H7 (cell line): ENCODE measurements at regions not wholly inside any gene's neighbourhood (a gene's known extent, or its start where the extent isn't known, plus 50 kb on each side); places are given as distances from the start of the nearest gene placed in this dataset.

Experiments used
- DNase-seq: peaks from one replicate; pipeline ENCODE4 v3.0.0; 2012
- H3K27me3 ChIP-seq: 2 replicates; pipeline ENCODE4 v1.6.0; 2011; ENCODE audit warnings: mild to moderate bottlenecking, low read length; ENCODE audit not compliant: control insufficient read depth, insufficient read depth
- H3K36me3 ChIP-seq: replicated peaks from 2 replicates; pipeline ENCODE4 v1.5.1; 2011; ENCODE audit warnings: low read length; ENCODE audit not compliant: control insufficient read depth, insufficient read depth
- H3K4me3 ChIP-seq: 2 replicates; pipeline ENCODE4 v1.5.1; 2011; ENCODE audit warnings: low read depth, mild to moderate bottlenecking, control low read depth, low read length, moderate library complexity; ENCODE audit not compliant: insufficient read depth

DNA sequence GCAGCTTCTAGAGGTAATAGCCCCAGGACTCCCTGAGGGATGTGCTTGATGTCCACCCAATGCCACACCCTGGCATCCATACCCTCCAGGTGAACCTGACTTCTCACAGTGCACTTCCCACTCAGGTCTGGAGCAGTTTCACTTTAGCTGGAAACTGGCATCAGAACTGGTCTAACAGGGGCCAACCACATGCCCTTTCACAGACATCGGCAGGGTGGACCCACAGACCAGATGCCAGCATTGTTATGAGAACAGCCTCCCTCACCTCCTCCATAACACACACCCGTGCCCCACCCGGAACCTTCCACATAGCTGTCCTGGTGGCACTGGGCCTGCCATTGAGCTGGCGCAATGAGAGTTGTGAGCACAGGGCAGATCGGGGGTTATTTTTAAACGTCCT lies 77.4 kb upstream of the GPR12 start:
- Histone ChIP-seq H3K4me3 (no peak overlapping the region), H3K27me3 (no peaks in the 10 kb centered on the region; the same call in 1 of the 2 replicates), H3K36me3 (no peaks in the 10 kb centered on the region)
- DNase-seq: no peak

DNA sequence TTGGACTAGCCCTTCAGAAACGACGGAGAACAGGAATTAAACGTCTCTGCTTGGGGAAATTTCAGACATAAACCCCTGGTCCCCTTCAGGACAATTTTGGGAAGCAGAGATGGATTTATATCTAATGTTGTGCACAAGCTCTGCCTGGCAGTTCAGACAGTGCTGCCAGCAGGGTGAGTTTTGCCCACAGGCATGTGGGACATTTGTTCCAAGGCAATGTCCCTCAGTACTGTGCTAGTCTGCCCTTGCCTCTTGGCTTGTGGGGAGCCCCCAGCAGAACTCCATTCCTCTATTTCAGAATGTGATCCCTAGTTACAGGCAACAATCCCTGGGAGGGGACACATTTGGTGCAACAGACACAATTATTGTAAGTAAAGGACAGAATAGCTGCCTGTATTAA lies 76.5 kb upstream of the GPR12 start:
- no peak for DNase-seq
- Histone ChIP-seq H3K27me3 (no peaks in the 10 kb centered on the region; the same call in 1 of the 2 replicates), H3K36me3 (no peaks in the 10 kb centered on the region), H3K4me3 (no peak overlapping the region)

DNA sequence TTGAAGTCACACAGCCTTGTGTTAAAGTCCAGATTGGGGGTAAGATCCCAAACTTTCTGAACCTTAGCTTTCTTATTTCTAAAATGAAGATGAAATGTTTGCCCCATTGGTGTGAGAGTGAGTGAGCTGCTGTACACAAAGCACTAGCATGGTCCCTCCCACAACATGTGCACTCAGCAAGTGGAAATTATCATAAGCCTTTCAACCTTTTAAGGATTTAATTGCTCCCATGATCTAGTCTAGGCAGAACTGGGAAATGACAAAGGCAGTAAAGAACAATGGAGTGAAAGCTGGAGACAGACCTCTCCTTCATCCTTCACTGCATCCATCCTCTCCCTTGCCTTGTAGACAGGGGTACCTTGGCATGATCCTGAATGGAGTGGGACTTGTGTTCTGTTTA lies 76.0 kb upstream of the GPR12 start:
- H3K36me3 ChIP-seq: no peaks in the 10 kb centered on the region
- no peaks in the 10 kb centered on the region; the same call in 1 of the 2 replicates for H3K27me3 ChIP-seq
- DNase-seq: no peak
- no peak overlapping the region for H3K4me3 ChIP-seq

DNA sequence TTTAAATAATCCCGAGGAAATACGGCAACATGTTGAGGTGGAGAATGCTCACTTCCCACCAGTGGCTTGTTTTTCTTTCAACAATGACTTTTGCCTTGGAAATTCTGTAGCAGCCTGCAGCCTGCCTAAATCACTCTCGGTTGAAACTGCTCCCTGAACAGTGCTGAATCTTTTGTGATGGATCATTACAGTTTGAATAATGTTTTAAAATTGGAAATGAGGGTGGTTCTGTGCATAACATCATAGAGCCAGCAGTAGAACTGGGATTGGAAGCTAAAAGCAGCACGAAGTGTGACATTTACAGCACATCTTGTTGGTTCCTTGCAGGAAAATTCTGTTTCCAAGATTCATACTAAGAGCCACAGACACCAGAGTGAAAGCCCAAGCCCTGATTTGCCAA lies 74.1 kb upstream of the GPR12 start:
- DNase-seq: no peak
- Histone ChIP-seq H3K4me3 (no peak overlapping the region), H3K27me3 (no peaks in the 10 kb centered on the region; the same call in 1 of the 2 replicates), H3K36me3 (no peaks in the 10 kb centered on the region)

DNA sequence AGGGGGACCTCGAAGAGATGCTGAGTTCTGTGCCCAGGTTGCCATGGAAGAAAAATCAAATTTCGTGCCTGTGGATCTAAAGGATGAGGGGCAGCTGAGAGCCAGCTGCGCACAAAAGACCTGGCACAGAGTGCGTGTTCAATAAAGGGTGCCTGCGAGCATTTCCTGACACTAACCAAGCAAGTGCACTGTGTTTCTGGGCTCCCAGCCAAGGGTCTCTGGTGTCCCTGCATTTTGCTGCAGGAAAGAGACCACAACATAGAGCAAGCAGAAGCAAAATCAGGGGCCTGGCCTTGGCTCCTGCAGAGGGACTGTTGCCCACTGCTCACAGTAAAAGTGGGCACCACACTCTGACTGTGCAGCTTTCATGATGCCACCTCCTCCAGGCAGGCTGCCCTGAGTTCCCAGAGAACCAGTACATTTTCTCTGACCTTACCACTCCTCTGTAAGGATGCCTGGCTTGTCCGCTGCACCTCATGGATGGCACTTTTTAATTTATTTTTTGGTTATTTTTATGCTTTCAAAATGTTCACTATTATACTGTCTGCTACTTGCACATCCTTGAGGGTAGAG lies 70.8 kb upstream of the GPR12 start:
- DNase-seq: no peak
- no peaks in the 10 kb centered on the region for H3K36me3 ChIP-seq

DNA sequence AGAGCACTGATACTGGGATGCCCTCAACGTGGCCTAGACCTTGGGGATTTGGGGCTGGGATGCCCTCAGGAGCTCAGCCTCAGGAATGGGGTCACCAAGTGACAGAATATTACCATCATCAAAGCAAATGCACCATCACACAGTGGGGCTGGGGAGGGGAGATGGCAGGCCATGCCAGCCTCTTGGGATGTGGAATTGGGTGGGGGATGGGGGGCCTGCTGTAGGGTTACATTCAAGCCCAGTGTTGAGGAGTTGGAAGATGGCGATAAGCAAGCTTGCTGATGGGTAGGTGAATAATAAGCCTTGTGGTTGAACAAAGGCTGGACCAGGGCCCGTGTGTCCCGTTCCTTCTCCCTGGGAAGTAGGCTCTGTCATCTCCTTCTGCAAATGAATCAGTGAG lies 69.1 kb upstream of the GPR12 start:
- no peak overlapping the region for H3K4me3 ChIP-seq
- H3K36me3 ChIP-seq: no peaks in the 10 kb centered on the region
- no peaks in the 10 kb centered on the region for H3K27me3 ChIP-seq
- DNase-seq: no peak

More for the DNA sequence above, 70.8 kb upstream of the GPR12 start:
- Histone ChIP-seq H3K4me3 (no peak overlapping the region), H3K27me3 (no peaks in the 10 kb centered on the region)

DNA sequence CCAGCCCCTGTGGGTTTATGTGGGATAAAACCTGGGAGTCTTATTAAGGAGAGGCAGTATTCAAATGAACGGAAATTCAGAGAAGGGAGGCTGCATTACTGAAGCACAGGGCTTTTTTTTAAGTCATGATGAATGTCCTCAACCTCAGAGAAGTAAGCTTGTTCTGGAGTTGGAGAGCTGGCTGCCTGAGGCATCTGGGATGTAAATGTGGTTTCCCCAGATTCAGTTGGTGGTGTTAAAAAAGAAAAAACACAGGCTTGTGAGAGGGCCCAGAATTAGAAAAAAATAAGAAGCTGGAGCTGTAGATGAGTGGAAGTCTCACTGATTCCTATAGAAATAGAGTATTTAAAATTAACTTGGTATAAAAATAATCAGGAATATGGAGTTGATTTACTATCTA lies 64.0 kb upstream of the GPR12 start:
- H3K36me3 ChIP-seq: no peaks in the 10 kb centered on the region
- DNase-seq: no peak
- no peak overlapping the region for H3K4me3 ChIP-seq
- H3K27me3 ChIP-seq: no peaks in the 10 kb centered on the region

DNA sequence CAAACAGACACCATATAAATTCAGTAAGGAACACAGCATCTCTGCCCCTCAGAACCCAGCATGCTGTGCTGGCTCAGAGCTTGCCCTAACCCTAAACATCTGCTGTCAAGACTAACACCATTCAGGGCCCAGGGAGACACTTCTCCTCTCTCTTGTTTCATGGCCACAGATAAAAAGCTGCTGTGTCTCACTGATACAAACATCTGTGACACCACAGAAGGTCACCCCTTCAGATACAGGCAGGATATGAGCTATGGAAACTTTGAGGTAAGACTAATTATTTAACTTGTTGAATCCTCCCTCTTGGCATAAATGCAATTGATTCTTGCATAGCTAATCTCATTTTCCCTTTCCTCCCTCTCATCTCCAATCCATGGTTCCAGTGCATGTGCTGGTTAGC lies 61.6 kb upstream of the GPR12 start:
- Histone ChIP-seq H3K27me3 (no peaks in the 10 kb centered on the region), H3K4me3 (no peak overlapping the region), H3K36me3 (no peaks in the 10 kb centered on the region)
- DNase-seq: no peak

DNA sequence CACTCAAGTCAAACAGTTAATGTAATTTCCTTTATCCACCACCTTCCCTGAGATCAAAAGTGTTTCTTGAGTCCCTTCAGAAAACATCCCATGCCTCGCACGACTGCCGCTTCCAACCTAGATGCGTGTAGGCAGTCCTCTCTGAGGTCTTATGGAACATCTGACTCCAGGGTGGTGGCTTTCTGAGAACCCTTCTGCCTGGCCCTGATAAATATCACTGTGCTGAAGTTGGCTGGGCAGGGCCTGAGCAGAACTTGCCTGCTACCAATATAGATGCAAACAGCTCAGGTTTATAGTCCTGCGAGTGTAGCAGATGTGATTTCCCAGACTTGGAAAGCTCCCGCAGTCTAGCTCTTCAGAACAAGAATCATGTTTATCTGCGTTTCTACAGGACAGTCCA lies 61.1 kb upstream of the GPR12 start:
- Histone ChIP-seq H3K27me3 (no peaks in the 10 kb centered on the region), H3K4me3 (no peak overlapping the region), H3K36me3 (no peaks in the 10 kb centered on the region)
- no peak for DNase-seq

DNA sequence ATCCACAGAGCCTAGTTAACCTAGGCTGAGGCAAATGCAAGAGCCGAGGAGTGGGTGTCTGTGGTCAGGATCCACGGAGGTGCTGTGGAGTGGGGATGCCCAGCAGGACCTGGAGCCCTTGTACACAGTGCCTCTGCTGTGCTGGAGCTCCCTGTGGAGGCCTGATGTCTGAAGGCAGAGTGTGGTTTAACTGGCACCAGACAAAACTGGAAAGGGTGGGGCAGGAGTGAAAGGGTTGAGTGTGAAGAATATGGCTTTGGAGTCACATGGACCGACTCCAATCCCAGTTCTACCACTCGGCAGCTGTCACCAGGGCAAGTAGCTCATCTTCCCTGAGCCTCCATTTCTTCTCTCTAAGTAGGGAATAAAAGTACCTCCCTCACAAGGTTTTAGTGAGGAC lies 60.3 kb upstream of the GPR12 start:
- Histone ChIP-seq H3K36me3 (no peaks in the 10 kb centered on the region), H3K4me3 (no peak overlapping the region), H3K27me3 (no peaks in the 10 kb centered on the region)
- no peak for DNase-seq

DNA sequence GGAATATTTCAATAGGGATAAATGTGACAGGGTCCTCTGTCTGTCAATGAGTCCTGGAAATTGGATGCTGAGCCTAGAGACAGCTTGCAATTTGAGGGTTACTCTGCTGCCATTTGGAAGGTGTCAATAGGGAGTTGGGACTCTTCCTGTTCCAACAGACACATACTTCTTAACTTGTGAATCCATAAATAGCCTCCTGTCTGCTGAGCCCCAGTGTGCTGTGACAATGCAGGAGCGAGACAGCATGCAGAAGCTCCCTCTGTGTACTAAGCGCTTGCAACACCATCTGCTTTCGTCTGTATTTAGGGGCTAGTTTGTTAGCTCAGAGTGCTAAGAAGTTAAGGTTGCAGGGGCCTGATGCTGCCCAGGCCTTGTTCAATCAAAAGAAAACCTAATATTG lies 58.5 kb upstream of the GPR12 start:
- Histone ChIP-seq H3K36me3 (no peaks in the 10 kb centered on the region), H3K27me3 (no peaks in the 10 kb centered on the region), H3K4me3 (no peak overlapping the region)
- no peak for DNase-seq

DNA sequence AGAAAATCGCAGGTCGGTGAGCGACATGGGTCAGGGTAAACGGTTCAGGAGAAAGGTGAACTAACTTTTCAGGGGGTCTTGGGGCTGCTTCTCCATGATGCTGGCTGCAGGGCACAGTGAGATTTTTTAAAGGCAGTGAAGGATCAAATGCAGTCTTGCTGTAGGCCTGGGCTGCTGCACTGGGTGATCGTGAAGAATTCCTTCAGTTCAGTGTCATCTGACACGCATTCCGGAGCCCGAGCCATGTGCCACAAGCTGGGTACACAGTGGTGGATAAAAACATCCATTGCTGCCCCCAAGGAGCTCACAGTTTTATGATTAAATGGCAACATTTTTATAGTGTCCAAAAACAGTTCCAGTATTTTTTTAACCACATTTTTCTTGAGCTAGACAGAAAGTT lies 56.3 kb upstream of the GPR12 start:
- H3K4me3 ChIP-seq: no peak overlapping the region
- no peaks in the 10 kb centered on the region for H3K36me3 ChIP-seq
- no peak for DNase-seq
- no peaks in the 10 kb centered on the region for H3K27me3 ChIP-seq

DNA sequence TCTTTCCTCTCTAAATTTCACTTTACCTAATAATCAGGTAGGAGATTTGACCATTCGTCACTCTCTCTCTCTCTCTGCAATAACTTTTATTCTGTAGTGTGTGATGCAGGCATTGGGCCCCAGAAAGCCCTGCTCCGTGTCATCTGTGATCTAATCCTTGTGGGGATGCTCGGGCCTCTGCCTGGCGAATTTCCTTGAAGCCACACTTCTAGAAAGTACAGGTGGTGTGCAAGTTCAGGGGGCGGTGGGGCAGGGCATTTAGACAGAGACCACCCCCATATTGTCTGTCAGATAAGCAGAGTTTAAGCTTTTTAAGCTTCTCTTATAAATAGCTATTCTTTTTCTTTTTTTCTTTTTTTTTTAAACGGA lies 53.4 kb upstream of the GPR12 start:
- Histone ChIP-seq H3K36me3 (no peaks in the 10 kb centered on the region), H3K4me3 (no peak overlapping the region), H3K27me3 (no peaks in the 10 kb centered on the region)
- DNase-seq: no peak

DNA sequence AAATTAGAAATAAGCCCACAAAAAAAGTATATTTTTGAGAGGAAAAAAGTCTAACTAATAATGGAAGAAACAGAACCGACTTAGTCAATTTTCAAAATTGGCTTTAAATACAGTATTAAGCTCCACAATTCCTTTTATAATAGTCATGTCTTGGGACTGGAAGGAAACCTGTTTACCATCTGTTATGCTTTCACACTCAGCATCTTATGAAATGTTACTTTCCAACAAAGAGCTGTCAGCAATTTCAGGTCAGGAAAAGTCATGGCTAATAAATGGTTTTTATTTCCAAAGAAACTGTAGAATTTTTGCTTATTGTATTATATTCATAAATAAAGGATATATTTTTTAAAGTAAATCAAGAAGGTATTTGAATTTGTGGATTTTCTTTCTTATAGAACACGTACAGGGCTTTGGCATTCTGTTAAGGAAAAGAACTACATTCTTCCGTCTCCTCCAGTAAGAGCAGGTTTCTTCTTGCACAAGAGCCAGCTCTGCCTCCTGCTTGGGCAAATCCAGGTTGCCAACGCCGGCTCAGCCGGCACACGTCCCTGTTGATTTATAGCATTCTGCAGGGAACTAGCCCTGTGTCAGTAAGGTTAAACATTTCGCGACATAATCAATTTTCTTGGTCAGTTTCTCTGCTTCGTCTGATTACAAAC lies 52.9 kb upstream of the GPR12 start:
- DNase-seq: no peak
- H3K4me3 ChIP-seq: no peak overlapping the region
- no peaks in the 10 kb centered on the region for H3K36me3 ChIP-seq
- H3K27me3 ChIP-seq: no peaks in the 10 kb centered on the region

DNA sequence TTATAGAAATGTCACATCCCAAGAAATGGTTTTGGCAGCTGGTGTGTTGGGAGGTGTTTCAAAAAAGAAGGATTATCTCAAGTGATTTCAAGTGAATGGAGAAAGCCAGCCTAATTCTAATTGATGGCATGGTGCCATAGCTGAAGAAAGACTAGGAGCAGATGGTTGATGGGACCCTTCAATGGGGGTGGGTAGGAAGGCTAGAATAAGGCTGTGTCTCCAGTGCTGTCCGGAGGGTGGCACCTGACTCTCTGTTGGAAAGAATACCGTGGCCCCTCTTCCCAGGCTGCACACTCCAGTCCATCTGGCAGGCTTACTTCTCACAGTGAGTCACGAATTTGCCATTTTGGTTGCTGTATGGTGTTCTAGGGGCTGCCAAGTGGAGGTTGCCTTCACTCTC lies 51.0 kb upstream of the GPR12 start:
- Histone ChIP-seq H3K27me3 (no peaks in the 10 kb centered on the region), H3K36me3 (no peaks in the 10 kb centered on the region), H3K4me3 (no peak overlapping the region)
- DNase-seq: no peak
